ENCODE measurements at regions not wholly inside any gene's neighbourhood (a gene's known extent, or its start where the extent isn't known, plus 50 kb on each side); places are given as distances from the start of the nearest gene placed in this dataset.
A peak's percentile ranks its signal among the peaks of the same experiment; 100 is the strongest.

DNA sequence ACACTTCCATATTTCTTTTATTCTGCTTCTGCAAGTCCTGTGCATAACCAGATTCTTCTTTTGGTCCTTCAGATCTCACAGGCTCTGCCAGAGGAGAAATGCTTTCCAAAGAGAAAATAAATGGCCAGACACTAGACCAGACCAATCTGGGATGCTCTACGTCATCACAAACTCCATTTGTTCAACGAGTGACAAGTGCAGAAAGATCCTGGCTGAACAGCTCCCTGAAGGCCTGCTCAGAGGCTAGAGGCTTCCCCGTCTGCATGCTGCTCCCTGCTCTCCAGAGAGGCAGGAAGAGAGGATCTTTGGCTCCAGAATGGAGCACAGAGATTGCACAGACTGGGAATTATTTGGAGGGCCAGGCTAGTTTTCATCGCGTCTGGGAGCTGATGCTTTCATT lies 232.7 kb downstream of the MAF start:
- DNase-seq, result no peak

DNA sequence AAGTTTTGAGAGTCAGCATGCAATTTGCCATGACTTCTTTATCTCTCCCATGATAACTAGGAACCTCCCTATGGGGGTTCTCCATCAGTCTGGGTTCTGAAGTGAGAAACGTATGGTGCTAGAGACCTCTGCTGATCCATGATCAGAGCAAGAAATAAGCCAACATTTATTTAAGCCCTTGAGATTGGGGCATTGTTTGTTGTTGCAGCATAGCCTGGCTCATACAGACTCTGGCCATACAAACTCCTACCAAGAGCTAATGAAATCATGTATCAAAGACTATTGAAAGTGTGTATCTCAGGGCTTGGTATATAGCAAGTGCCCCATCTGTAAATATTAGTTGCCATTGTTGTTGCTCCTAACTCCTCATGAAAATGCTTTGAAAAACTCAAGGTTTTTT lies 233.9 kb downstream of the MAF start:
- no peak for DNase-seq

DNA sequence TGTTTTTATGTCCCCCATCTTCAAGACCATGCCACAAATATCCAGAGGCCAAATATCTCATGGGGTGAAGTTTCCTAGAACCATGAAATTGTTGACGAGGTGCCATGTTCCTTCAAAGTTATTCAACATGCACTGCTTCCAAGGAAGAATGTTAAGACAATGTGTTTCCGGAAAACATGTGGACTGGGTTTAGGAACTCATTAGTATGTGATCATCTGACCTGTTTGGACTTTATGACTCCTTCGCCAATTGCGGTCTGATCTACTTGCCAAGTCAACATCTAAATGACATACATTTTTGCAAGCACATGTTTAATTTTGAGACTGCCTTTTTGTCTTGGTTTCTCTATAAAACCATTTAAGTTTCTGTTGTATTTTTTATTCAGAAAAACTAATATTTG lies 234.8 kb downstream of the MAF start:
- no peak for DNase-seq

GRCh38 chr16:79363484-79363883 lies 237.1 kb downstream of the MAF start:
- DNase-seq, result no peak

GRCh38 chr16:79363035-79363434 lies 237.5 kb downstream of the MAF start:
- no peak for DNase-seq

GRCh38 chr16:79362300-79362970 lies 238.1 kb downstream of the MAF start:
- DNase-seq, result no peak

- no peak for DNase-seq
These were observed 239.3 kb downstream of the MAF start for GRCh38 chr16:79361132-79361751.

DNA sequence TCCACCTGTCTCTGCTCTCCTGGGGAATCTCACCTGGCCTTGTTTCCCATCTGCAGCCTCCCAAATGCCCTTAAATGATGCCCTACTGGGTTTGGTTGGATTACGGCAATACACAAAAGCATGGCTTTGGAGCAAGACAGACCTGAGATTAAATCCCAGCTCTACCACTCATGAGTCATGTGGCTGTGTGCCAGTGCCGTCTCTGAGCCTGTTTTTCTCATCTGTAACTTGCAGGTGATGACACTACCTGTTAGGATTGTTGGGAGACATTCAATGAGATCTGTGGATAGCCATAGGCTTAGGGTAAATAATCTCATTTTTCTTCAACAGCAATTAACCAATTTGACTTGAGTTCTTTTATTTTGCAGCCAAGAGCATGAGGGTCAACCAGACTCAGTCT lies 240.3 kb downstream of the MAF start:
- no peak for DNase-seq

DNA sequence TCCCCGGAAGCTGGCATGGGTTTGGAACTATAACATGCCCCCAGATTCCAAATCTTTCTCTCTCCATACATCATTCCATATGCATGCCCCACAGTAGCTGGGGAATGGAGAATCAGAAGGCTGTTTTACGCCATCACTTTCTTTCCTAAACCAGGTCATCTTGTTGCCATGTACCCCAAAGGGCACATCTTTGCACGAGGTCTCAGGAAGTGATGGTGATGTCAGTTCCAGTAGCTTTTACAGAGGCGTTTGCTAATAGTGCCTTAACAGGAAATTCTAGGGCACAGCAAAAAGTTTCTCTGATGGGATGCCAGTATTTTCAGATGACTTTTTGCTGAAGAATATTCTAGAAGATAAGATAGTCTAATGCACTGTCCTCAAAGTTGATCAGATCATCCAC lies 241.5 kb downstream of the MAF start:
- no peak for DNase-seq

GRCh38 chr16:79358188-79358587 lies 242.3 kb downstream of the MAF start:
- no peak for DNase-seq

DNA sequence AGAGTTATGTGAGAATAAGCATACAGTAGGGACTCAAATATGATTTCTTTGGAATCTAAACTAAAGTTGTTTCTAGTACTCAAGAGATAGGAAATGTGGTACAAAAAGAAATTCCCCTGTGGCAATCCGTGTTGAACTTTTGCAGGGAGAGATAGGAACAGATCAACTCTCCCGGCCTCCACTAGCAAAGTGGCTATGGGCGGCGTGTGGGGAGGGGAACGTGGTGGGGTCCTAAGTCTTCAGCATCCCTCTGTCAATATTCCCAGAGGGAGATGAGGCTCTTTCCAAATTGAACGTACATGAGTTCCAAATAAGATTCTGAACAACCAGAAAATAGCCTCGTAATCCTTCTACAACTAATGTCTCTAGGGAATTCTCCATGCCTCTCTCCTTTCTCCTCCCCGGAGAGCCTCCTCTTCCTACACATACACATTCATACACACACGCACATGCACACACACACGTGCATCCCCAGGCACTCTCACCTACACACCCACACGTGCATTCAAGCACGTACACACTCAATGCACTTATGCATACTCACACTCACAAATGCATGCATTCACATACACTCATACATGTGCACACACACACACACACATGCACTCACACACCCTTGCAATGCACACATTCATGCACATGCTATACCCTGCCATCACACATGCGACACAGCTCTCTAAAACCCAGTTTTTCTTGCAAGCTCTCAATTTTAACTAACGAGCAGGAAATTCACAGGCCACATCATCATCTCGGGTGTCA lies 244.8 kb downstream of the MAF start:
- DNase-seq, result no peak

DNA sequence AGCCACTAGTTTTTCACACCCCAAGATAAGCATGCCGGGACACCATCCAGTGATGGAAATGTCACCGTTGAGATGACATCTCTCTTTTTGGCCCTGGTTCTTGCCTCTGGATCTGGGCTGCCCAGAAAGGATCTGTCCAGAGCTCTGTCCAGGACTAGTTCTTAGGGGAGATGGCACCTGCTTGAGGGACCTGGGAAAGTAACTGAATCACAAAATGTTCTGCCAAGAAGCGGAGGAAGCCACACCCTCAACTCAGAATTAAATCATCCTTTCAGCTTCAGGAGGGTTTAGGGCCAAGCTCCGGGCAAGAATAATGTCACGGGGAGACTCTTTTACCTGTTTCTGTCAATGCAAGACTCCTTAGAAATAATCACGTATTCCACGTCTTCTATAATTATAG lies 248.6 kb downstream of the MAF start:
- no peak for DNase-seq

DNA sequence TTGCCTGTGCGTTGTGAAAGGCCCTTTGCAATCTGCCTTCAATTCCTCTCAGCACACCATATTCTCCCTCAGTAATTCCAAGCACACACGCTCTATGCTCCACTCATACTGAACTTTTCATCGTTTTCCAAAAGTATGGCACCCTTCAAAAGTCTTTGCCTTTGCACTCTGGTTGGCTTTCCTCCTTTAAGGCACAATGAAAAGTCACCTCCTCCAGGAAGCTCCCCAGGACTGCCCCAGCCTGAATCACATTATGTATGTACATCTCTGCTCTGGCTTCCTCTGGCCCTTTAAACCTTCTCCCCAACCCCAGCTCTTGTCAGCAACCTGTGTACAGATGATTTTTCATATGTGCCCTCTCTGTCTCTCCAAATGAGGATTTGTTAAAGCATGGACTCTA lies 250.7 kb downstream of the MAF start:
- DNase-seq, result no peak

DNA sequence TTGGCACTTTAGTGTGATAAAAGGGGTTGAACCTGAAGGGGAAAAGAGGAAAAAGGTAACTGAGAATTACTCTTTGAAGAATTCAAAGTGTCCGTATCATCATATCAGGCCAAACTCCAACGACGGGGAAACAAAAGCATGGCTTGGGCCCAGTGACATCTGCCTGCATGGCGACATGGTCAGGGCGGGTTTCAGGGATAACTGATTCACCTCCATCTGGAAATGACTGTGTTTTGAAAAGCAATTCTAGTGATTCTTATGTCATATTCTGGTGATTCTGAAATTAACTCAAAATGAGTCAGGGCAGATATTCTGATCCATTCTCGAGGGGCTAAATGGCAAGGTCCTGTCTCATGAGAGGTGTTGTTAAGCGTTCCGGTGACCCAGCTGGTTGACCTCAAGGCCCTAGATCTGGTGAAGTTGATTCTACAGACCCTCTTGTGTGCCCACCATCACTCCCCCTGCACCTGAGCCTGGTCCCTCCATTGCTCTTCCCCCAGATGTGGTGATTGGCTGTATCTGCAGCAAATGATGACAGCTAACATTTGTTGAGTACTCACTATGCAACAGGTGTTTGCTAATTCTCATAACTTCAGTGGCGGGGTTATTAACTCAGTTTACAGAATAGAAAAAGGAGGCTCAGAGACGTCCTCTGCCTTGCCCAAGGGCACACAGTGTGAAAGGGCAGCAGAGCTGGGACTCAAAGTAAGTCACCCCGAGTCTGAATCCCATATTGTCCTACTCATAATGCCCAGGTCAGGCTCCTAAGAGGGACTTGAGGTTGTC lies 251.8 kb downstream of the MAF start:
- peak; percentile 26 for DNase-seq

DNA sequence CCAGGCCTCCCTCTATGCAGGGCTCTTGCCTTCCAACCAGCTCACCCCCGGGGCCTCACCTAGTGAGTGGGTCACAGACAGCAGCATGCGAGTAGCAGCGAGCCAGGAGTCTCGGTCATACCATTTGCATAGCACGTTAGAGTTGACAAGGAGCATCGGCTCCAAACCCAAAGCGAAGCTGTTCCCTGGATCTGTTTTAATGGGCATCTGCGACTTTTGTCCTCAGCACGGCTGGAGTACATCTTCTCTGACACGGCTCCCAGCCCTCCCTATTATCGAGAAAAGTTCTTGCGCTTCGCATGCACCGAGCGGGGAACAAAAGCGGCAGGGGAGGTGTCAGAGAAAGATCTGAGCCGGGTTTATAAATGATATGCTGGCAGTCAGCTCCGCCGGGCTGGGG lies 253.3 kb downstream of the MAF start:
- DNase-seq, result no peak

DNA sequence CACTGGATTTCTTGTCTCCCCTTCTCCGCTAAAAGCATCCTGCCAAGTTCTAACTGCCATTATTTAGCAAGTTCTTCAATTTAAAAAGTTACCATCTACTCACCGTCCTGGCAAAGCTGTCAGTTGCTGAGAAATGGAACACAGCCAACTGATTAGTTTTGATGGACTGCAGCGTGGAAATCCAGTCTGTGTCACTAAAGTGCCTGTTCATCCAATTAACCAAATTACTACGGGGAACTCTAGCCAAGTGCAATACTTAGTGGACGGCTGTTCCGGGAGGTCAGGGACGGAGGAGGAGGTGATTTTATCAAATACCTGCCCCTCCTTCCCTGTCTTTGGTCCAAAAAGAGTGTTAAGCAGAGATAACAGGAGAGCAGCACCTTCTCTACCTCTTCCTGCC lies 260.7 kb downstream of the MAF start:
- DNase-seq, result no peak

DNA sequence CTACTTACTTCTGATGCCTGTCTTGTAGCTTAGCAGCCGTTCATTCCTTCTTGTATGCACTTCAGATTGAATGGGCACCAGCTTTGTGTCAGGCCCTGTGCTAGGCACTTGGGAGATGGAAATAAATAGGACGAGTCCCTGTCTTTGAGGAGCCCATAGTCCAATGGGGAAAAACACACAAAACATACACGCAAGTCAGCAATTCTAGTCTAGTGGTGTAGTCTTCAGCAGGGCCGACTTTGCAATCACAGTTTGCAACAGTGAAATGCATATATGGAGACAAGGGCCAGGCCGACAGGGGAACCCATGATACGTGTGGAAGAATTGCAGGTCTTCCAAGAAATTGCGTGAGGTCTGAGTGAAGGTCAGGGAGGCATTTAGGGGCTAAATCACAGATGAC lies 262.6 kb downstream of the MAF start:
- no peak for DNase-seq

DNA sequence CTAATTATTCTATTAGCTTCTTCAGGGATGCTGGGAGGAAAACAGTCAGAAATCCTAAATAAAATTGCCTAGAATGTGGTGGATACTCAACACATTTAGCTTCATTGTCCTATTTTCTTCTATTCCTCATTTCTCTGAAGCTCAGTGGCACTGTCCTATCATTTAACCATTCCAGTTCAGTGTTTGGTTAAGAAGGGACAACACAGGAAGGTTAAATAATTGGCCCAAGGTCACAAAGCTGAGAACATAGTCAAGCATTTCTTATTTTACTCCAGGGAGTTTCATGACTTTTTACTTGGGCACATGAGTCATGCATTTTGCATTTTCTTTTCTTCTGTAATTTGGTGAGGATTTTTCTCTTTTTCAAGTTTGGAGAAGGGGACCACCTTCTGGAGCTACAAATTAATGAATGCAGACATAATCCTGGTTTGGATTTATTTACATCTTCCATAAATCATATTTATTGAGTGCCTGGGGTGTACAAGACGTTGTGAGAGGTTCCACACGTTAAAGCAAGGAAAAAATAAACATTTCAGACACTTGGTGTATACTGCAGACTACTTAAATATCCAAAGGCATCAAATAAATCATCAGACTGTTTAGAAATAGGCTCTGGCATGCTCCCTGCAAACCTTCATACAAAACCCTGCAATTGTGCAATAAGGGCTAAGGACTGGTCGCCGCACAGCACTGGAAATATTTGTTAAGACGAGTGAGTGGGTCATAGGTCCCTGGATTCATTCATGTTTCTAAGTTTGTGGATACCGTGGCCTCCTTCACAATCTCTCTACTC lies 263.9 kb downstream of the MAF start:
- DNase-seq, result no peak

GRCh38 chr16:79334127-79334526 lies 266.4 kb downstream of the MAF start:
- no peak for DNase-seq

DNA sequence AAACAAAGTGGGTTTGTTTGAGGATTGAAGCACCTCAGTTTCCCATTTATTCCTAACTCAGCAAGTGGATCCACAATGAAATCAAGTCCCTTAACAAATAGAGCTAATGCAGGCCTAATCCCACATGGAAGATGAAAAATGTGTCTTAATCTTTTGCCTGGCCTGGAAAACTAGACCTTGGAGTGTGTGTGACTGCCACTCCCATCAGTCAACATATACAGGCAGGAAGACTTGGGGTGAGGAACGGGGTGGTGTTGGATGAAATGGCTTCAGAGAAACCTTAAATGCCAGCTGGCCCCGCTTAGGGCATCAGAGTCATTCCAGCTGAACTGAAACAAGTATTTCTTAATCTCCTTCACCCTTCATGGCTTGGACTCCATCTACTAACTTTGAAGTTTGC lies 269.5 kb downstream of the MAF start:
- DNase-seq, result no peak

- DNase-seq, result no peak
These were observed 270.6 kb downstream of the MAF start for GRCh38 chr16:79329967-79330366.

- DNase-seq, result no peak
These were observed 271.4 kb downstream of the MAF start for GRCh38 chr16:79329166-79329521.

Measured in activated CD4-positive, alpha-beta T cell treated with anti-CD3 and anti-CD28 coated beads, Interleukin-2, amount 50 U/mL, for 16 hours (primary cell).